Astrocyte (in vitro differentiated cells and primary cell): ENCODE measurements at regions not wholly inside any gene's neighbourhood (a gene's known extent, or its start where the extent isn't known, plus 50 kb on each side); places are given as distances from the start of the nearest gene placed in this dataset.
A peak's percentile ranks its signal among the peaks of the same experiment; 100 is the strongest.

Source experiments
- DNase-seq: peaks from one replicate; pipeline ENCODE4 v3.0.0-alpha.2; 2010; ENCODE audit warnings: low read depth
- FAIRE-seq: peaks from 2 replicates; lab custom pipeline; 2011; peaks lifted over from hg19 to GRCh38; lab: Jason Lieb, UNC
- H2AFZ ChIP-seq: 2 replicates; pipeline ENCODE4 v1.6.0; 2012; ENCODE audit warnings: low read depth, low read length, inconsistent platforms
- H3K27ac ChIP-seq: 2 replicates; pipeline ENCODE4 v1.5.1; 2011; ENCODE audit warnings: low read depth, low read length, inconsistent platforms
- H3K27me3 ChIP-seq: 2 replicates; pipeline ENCODE4 v1.6.0; 2011; ENCODE audit warnings: low read length, inconsistent platforms; ENCODE audit not compliant: insufficient read depth
- H3K36me3 ChIP-seq: 2 replicates; pipeline ENCODE4 v1.5.1; 2011; ENCODE audit warnings: low read length, inconsistent platforms; ENCODE audit not compliant: insufficient read depth
- H3K4me1 ChIP-seq: 2 replicates; pipeline ENCODE4 v1.5.1; 2011; ENCODE audit warnings: low read length, inconsistent platforms; ENCODE audit not compliant: insufficient read depth
- H3K4me2 ChIP-seq: 2 replicates; pipeline ENCODE4 v1.6.0; 2012; ENCODE audit warnings: low read length, inconsistent platforms
- H3K4me3 ChIP-seq: 2 replicates; pipeline ENCODE4 v1.5.1; 2011; ENCODE audit warnings: low read depth, mild to moderate bottlenecking, low read length, inconsistent platforms; ENCODE audit not compliant: insufficient read depth
- H3K79me2 ChIP-seq: 2 replicates; pipeline ENCODE4 v1.6.0; 2012; ENCODE audit warnings: mild to moderate bottlenecking, low read length, inconsistent platforms; ENCODE audit not compliant: insufficient read depth
- H3K9ac ChIP-seq: 2 replicates; pipeline ENCODE4 v1.6.0; 2012; ENCODE audit warnings: mild to moderate bottlenecking, low read length, inconsistent platforms
- H3K9me3 ChIP-seq: 2 replicates; pipeline ENCODE4 v1.5.1; 2012; ENCODE audit warnings: low read depth, mild to moderate bottlenecking, low read length, inconsistent platforms; ENCODE audit not compliant: insufficient read depth
- H4K20me1 ChIP-seq: 2 replicates; pipeline ENCODE4 v1.6.0; 2012; ENCODE audit warnings: low read length, inconsistent platforms; ENCODE audit not compliant: insufficient read depth
- H3K27ac Mint-ChIP-seq: one replicate; pipeline ENCODE4 v1.8.0; 2021; ENCODE audit warnings: mild to moderate bottlenecking, mixed read lengths; ENCODE audit not compliant: unreplicated experiment
- H3K27me3 Mint-ChIP-seq: one replicate; pipeline ENCODE4 v1.8.0; 2021; ENCODE audit warnings: low read depth, mixed read lengths; ENCODE audit not compliant: unreplicated experiment
- H3K36me3 Mint-ChIP-seq: one replicate; pipeline ENCODE4 v1.8.0; 2021; ENCODE audit warnings: low read depth, mixed read lengths; ENCODE audit not compliant: unreplicated experiment
- H3K4me1 Mint-ChIP-seq: one replicate; pipeline ENCODE4 v1.8.0; 2021; ENCODE audit warnings: low read depth, mixed read lengths; ENCODE audit not compliant: unreplicated experiment
- H3K4me3 Mint-ChIP-seq: one replicate; pipeline ENCODE4 v1.8.0; 2021; ENCODE audit warnings: mild to moderate bottlenecking, moderate library complexity, mixed read lengths; ENCODE audit not compliant: unreplicated experiment
- H3K9me3 Mint-ChIP-seq: one replicate; pipeline ENCODE4 v1.8.0; 2021; ENCODE audit warnings: mild to moderate bottlenecking, mixed read lengths; ENCODE audit not compliant: unreplicated experiment
- EZH2 ChIP-seq: IDR thresholded peaks from 2 replicates; pipeline ENCODE4 v1.6.1; 2012; ENCODE audit warnings: mild to moderate bottlenecking, low read length, inconsistent platforms; ENCODE audit not compliant: insufficient read depth
- TF ChIP-seq, protein P1 (sequence below): IDR thresholded peaks from 2 replicates; pipeline ENCODE4 v1.5.1; 2011; ENCODE audit warnings: low read depth, mild to moderate bottlenecking, inconsistent platforms, low read length, moderate library complexity; ENCODE audit not compliant: insufficient read depth

- peak overlapping the region; percentile 60 for H3K27ac ChIP-seq
- TF ChIP-seq, protein P1, sequence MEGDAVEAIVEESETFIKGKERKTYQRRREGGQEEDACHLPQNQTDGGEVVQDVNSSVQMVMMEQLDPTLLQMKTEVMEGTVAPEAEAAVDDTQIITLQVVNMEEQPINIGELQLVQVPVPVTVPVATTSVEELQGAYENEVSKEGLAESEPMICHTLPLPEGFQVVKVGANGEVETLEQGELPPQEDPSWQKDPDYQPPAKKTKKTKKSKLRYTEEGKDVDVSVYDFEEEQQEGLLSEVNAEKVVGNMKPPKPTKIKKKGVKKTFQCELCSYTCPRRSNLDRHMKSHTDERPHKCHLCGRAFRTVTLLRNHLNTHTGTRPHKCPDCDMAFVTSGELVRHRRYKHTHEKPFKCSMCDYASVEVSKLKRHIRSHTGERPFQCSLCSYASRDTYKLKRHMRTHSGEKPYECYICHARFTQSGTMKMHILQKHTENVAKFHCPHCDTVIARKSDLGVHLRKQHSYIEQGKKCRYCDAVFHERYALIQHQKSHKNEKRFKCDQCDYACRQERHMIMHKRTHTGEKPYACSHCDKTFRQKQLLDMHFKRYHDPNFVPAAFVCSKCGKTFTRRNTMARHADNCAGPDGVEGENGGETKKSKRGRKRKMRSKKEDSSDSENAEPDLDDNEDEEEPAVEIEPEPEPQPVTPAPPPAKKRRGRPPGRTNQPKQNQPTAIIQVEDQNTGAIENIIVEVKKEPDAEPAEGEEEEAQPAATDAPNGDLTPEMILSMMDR: no peak
- no peaks in the 10 kb centered on the region for H3K36me3 Mint-ChIP-seq
- H3K9me3 Mint-ChIP-seq: no peaks in the 10 kb centered on the region
- peak overlapping the region; percentile 4 for H2AFZ ChIP-seq
- no peaks in the 10 kb centered on the region for H3K27me3 ChIP-seq
- H3K4me3 Mint-ChIP-seq: no peak overlapping the region
- no peak overlapping the region for H3K4me3 ChIP-seq
- peaks cover 10% of the 10 kb centered on the region for H3K4me1 ChIP-seq
- DNase-seq (peak; percentile 83), FAIRE-seq (peak; percentile 70)
- H4K20me1 ChIP-seq: no peaks in the 10 kb centered on the region
- H3K9me3 ChIP-seq: peaks cover 2% of the 10 kb centered on the region
- H3K27ac Mint-ChIP-seq: peak overlapping the region; percentile 88
- H3K36me3 ChIP-seq: no peaks in the 10 kb centered on the region
- H3K4me2 ChIP-seq: peak overlapping the region; percentile 40
- peaks cover 39% of the 10 kb centered on the region for H3K4me1 Mint-ChIP-seq
- H3K9ac ChIP-seq: peak overlapping the region; percentile 29
- H3K27me3 Mint-ChIP-seq: no peaks in the 10 kb centered on the region
- no peaks in the 10 kb centered on the region for H3K79me2 ChIP-seq
These were observed 368.3 kb downstream of the ENC1 start for GRCh38 chr5:74272024-74272775.

GRCh38 chr5:74268297-74268696 lies 372.2 kb downstream of the ENC1 start:
- Histone ChIP-seq H3K4me3 (no peak overlapping the region), H3K27ac (no peak overlapping the region), H3K27me3 (no peaks in the 10 kb centered on the region), H3K79me2 (no peaks in the 10 kb centered on the region), H2AFZ (no peak overlapping the region), H3K9me3 (peaks cover 2% of the 10 kb centered on the region), H3K36me3 (no peaks in the 10 kb centered on the region), H3K4me1 (peaks cover 10% of the 10 kb centered on the region), H4K20me1 (no peaks in the 10 kb centered on the region), H3K9ac (no peak overlapping the region), H3K4me2 (no peak overlapping the region)
- no peak for TF ChIP-seq EZH2
- TF ChIP-seq, protein P1: no peak
- FAIRE-seq (no peak), DNase-seq (no peak)
- no peaks in the 10 kb centered on the region for H3K27me3 Mint-ChIP-seq
- no peak overlapping the region for H3K4me3 Mint-ChIP-seq
- H3K36me3 Mint-ChIP-seq: no peaks in the 10 kb centered on the region
- peaks cover 31% of the 10 kb centered on the region for H3K4me1 Mint-ChIP-seq
- H3K27ac Mint-ChIP-seq: no peak overlapping the region
- H3K9me3 Mint-ChIP-seq: no peaks in the 10 kb centered on the region

DNA sequence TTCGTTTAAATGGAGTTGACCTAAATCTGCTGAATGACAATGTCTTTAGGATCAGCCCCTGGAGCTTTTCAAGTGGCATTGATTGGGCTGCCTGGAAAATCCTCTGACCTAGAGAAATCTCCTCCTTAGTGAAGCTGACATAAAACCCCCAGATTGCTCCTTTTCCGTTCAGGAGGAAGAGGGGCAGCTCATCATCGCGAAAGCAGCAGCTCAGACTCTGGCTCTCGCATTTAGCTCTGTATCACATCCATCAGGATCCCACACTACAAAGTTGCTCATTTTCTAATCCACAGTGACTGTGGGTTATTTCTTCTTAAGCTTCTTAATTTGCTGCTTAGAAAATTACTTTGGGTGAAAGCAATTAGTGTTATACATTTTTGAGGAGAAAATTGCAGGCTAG lies 373.7 kb downstream of the ENC1 start:
- no peak for FAIRE-seq
- H3K27ac Mint-ChIP-seq: no peak overlapping the region

More for the DNA sequence above, 373.7 kb downstream of the ENC1 start:
- Histone ChIP-seq H3K4me3 (no peak overlapping the region), H3K27ac (no peak overlapping the region), H2AFZ (no peak overlapping the region), H3K79me2 (no peaks in the 10 kb centered on the region), H3K36me3 (no peaks in the 10 kb centered on the region), H3K4me1 (peaks cover under 1% of the 10 kb centered on the region), H3K9me3 (peaks cover 2% of the 10 kb centered on the region), H3K4me2 (no peak overlapping the region), H3K9ac (no peak overlapping the region), H3K27me3 (no peaks in the 10 kb centered on the region), H4K20me1 (no peaks in the 10 kb centered on the region)
- H3K9me3 Mint-ChIP-seq: no peaks in the 10 kb centered on the region
- H3K4me3 Mint-ChIP-seq: no peak overlapping the region
- no peaks in the 10 kb centered on the region for H3K36me3 Mint-ChIP-seq
- H3K4me1 Mint-ChIP-seq: peaks cover 22% of the 10 kb centered on the region
- no peak for DNase-seq
- no peak for TF ChIP-seq EZH2
- TF ChIP-seq, protein P1: no peak
- no peaks in the 10 kb centered on the region for H3K27me3 Mint-ChIP-seq
